Tibial artery (tissue), 4 donors: ENCODE measurements at regions not wholly inside any gene's neighbourhood (a gene's known extent, or its start where the extent isn't known, plus 50 kb on each side); places are given as distances from the start of the nearest gene placed in this dataset.

Source experiments
- DNase-seq, 2 donors: peaks; one replicate each; pipeline ENCODE4 v3.0.0-alpha.2; 2019
- H3K27ac ChIP-seq, 2 donors: fragments of 200-600 bp; sonication (generic) in 1 of 2; 1 replicate in 1 of 2; 2 replicates in 1 of 2; pipeline ENCODE4 v1.5.1; 2018 to 2019; ENCODE audit warnings: mild to moderate bottlenecking in 1 of 2
- H3K27me3 ChIP-seq, 2 donors: fragments of 200-600 bp; sonication (generic) in 1 of 2; one replicate each; pipeline versions ENCODE4 v1.5.1 to v1.6.0; 2016 to 2019
- H3K36me3 ChIP-seq, 3 donors: fragments of 200-600 bp; sonication (generic) in 2 of 3; one replicate each; pipeline ENCODE4 v1.5.1; 2016 to 2019; ENCODE audit warnings: mild to moderate bottlenecking in 2 of 3
- H3K4me1 ChIP-seq, 4 donors: fragments of 200-600 bp; sonication (generic) in 2 of 4; 1 replicate in 3 of 4; 2 replicates in 1 of 4; pipeline ENCODE4 v1.5.1; 2016 to 2019
- H3K4me3 ChIP-seq, 2 donors: fragments of 200-600 bp; sonication (generic) in 1 of 2; 1 replicate in 1 of 2; 2 replicates in 1 of 2; pipeline ENCODE4 v1.5.1; 2018 to 2019; ENCODE audit warnings: mild to moderate bottlenecking in 2 of 2
- H3K9me3 ChIP-seq, 3 donors: fragments of 200-600 bp; sonication (generic) in 1 of 3; one replicate each; pipeline ENCODE4 v1.5.1; 2016 to 2019
- intact Hi-C: fragments of 100-400 bp; cut with DNase I; formaldehyde crosslinking; loops from one replicate; pipeline ENCODE4 v1.15.0; 2023; ENCODE audit warnings: low total_unique reads
- TF ChIP-seq, protein P1 (sequence below), 2 experiments: fragments of 200-600 bp in 1 of 2; fragments of 450-650 bp in 1 of 2; IDR thresholded peaks; one replicate each; pipeline ENCODE4 v1.5.1; 2017 to 2019; ENCODE audit warnings: antibody characterized with exemption in 2 of 2, mild to moderate bottlenecking in 1 of 2, moderate library complexity in 1 of 2

DNA sequence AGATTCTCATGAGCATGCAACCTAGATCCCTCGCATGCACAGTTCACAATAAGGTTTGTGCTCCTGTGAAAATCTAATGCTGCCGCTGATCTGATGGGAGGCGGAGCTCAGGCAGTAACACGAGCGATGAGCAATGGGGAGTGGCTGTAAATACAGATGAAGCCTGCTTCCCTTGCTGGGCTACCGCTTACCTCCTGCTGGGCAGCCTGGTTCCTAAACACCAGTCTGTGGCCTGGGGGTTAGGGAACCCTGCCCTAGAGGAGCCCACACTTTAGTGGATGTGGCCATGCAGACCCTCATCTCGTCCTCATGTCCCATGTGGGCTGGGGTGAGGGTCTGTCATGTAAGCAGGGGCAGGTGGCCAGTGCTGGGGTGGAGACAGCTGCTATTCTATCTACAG is 417.6 kb downstream of the GLRX3 start:
- Histone ChIP-seq H3K27ac (no peak overlapping the region), H3K4me1 (no peaks in the 10 kb centered on the region), H3K4me3 (no peak overlapping the region), H3K9me3 (no peaks in the 10 kb centered on the region), H3K36me3 (no peaks in the 10 kb centered on the region), H3K27me3 (no peaks in the 10 kb centered on the region)
- DNase-seq: no peak
- intact Hi-C loops: no loop called here
- TF ChIP-seq, protein P1, sequence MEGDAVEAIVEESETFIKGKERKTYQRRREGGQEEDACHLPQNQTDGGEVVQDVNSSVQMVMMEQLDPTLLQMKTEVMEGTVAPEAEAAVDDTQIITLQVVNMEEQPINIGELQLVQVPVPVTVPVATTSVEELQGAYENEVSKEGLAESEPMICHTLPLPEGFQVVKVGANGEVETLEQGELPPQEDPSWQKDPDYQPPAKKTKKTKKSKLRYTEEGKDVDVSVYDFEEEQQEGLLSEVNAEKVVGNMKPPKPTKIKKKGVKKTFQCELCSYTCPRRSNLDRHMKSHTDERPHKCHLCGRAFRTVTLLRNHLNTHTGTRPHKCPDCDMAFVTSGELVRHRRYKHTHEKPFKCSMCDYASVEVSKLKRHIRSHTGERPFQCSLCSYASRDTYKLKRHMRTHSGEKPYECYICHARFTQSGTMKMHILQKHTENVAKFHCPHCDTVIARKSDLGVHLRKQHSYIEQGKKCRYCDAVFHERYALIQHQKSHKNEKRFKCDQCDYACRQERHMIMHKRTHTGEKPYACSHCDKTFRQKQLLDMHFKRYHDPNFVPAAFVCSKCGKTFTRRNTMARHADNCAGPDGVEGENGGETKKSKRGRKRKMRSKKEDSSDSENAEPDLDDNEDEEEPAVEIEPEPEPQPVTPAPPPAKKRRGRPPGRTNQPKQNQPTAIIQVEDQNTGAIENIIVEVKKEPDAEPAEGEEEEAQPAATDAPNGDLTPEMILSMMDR (IDR thresholded peaks at IDR 0.05): no peak

DNA sequence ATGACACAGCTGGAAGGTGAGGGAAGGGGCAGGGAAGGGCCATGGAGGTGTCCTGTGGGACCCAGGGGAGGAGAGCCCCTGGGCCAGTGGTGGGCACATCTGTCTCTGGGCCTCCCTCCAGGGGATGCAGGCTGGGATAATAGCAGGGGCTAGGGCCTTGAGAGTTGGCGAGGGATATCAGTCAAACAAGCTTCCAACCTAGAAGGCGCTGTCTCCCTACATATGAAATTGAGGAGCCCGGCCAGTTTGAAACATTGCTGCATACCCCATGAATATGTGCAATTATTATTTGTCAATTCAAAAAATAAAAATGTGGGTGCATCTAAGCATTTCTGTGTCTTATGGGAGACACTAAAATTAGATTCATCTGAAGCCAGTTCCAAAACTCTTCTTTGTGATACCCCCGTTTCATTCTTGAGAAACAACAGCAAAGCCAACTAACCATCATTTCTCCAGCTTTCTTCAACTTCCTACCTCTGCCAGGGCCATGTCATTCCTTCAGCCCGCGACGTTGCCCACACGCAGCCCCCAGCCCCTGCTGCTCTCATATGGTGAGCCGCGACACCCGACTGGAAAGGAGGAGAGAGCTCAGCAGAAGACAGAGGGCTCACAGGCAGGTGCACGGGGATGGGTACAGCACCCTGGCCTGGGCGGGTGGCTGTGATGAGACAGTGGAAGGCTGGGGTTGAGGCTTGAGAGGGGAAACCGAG is 418.7 kb downstream of the GLRX3 start:
- intact Hi-C loops: no loop called here
- no peaks in the 10 kb centered on the region for H3K9me3 ChIP-seq

DNA sequence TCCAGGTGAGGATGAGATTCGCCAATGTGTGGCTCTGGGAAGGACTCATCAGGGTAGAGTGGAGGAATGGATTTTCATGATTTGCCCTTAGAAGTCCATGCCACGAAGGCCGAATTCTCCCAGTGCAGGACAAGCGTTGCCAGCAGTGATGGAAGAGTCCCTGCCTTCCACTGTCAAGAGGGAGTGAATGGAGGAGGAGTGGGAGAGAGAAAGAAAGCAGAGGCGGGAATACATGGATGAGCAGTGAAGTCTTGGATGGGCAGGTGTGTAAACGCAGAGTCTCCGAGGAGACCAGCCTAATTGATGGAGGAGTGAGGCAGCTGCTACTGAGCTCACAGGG is 419.2 kb downstream of the GLRX3 start:
- Histone ChIP-seq H3K4me1 (no peaks in the 10 kb centered on the region), H3K9me3 (no peaks in the 10 kb centered on the region), H3K36me3 (no peaks in the 10 kb centered on the region), H3K4me3 (no peak overlapping the region), H3K27me3 (no peaks in the 10 kb centered on the region), H3K27ac (no peak overlapping the region)
- intact Hi-C loops: no loop called here
- no peak for DNase-seq
- TF ChIP-seq, protein P1 (IDR thresholded peaks at IDR 0.05): no peak

More for the DNA sequence above, 418.7 kb downstream of the GLRX3 start:
- no peak overlapping the region for H3K4me3 ChIP-seq
- no peaks in the 10 kb centered on the region for H3K4me1 ChIP-seq
- TF ChIP-seq, protein P1 (IDR thresholded peaks at IDR 0.05): no peak
- no peaks in the 10 kb centered on the region for H3K27me3 ChIP-seq
- no peak overlapping the region for H3K27ac ChIP-seq
- DNase-seq: no peak
- H3K36me3 ChIP-seq: no peaks in the 10 kb centered on the region

- TF ChIP-seq, protein P1 (IDR thresholded peaks at IDR 0.05): no peak
- no peaks in the 10 kb centered on the region for H3K4me1 ChIP-seq
- intact Hi-C loops: no loop called here
- no peaks in the 10 kb centered on the region for H3K36me3 ChIP-seq
- H3K27ac ChIP-seq: no peak overlapping the region
- H3K27me3 ChIP-seq: peaks cover 0 to 9% of the 10 kb centered on the region in 2 donors
- DNase-seq: no peak
- no peaks in the 10 kb centered on the region for H3K9me3 ChIP-seq
- H3K4me3 ChIP-seq: no peak overlapping the region
Observed at GRCh38 chr10:130557181-130557845, 421.1 kb downstream of the GLRX3 start.

GRCh38 chr10:130558746-130559546 is 422.8 kb downstream of the GLRX3 start:
- no peak overlapping the region for H3K27ac ChIP-seq
- no peaks in the 10 kb centered on the region for H3K9me3 ChIP-seq
- H3K4me3 ChIP-seq: no peak overlapping the region
- no peaks in the 10 kb centered on the region for H3K4me1 ChIP-seq
- DNase-seq: no peak
- intact Hi-C loops: no loop called here
- H3K36me3 ChIP-seq: no peaks in the 10 kb centered on the region
- TF ChIP-seq, protein P1 (IDR thresholded peaks at IDR 0.05): no peak
- H3K27me3 ChIP-seq: peaks cover 0 to 9% of the 10 kb centered on the region in 2 donors
